ENCODE measurements at regions not wholly inside any gene's neighbourhood (a gene's known extent, or its start where the extent isn't known, plus 50 kb on each side); places are given as distances from the start of the nearest gene placed in this dataset.

- POLR2A ChIA-PET: no interaction called here
- ATAC-seq: peak; percentile 94
- peak; percentile 69 for TF ChIP-seq EP300 (IDR thresholded peaks at IDR 0.05; ENCODE audit: low read length)
- no peak for TF ChIP-seq ELF2 (CRISPR knock-in tag; IDR thresholded peaks at IDR 0.05)
- TF ChIP-seq EP400 (IDR thresholded peaks at IDR 0.05): 0 out of 2 replicates have a peak, but pooled peaks have one; percentile 12
- peak; percentile 72 for TF ChIP-seq C11orf30 (IDR thresholded peaks at IDR 0.05; ENCODE audit: low read depth)
- peak; percentile 41; the same call in 1 of the 2 replicates for TF ChIP-seq SMARCA4 (IDR thresholded peaks at IDR 0.05)
- TF ChIP-seq ESRRB (CRISPR knock-in tag; IDR thresholded peaks at IDR 0.05; ENCODE audit: borderline replicate concordance): no peak
- no peak for TF ChIP-seq HLTF (IDR thresholded peaks at IDR 0.05)
- TF ChIP-seq SNRNP70 (optimal IDR thresholded peaks at IDR 0.05; ENCODE audit: low read depth, low read length): no peak
- no peak for TF ChIP-seq ETV1 (tag; conservative IDR thresholded peaks at IDR 0.05; ENCODE audit: low read depth)
- no peak for TF ChIP-seq RFX5 (IDR thresholded peaks at IDR 0.05; ENCODE audit: low read depth, low read length)
- TF ChIP-seq KAT7 (CRISPR knock-in tag; IDR thresholded peaks at IDR 0.05; ENCODE audit: borderline replicate concordance): no peak
- no peak for TF ChIP-seq MNT (conservative IDR thresholded peaks at IDR 0.05)
- no peak for TF ChIP-seq HMBOX1 (IDR thresholded peaks at IDR 0.05)
- no peak for TF ChIP-seq ZHX1 (conservative IDR thresholded peaks at IDR 0.05; ENCODE audit: low read length)
- no peak for TF ChIP-seq ATF4 (CRISPR knock-in tag; IDR thresholded peaks at IDR 0.05)
- no peak for TF ChIP-seq HNRNPH1 (optimal IDR thresholded peaks at IDR 0.05; ENCODE audit: low read depth, low read length)
- no peak for TF ChIP-seq CBX8 (IDR thresholded peaks at IDR 0.05; ENCODE audit: borderline replicate concordance, extremely low read depth, low read depth, low read length, poor library complexity, severe bottlenecking)
- no peak for TF ChIP-seq MCM7 (IDR thresholded peaks at IDR 0.05)
- TF ChIP-seq ASH1L (IDR thresholded peaks at IDR 0.05; ENCODE audit: borderline replicate concordance, low read depth, partially characterized antibody): no peak
Observed at GRCh38 chr12:21992823-21993222, 51.6 kb upstream of the ABCC9 start.

More at GRCh38 chr12:21992823-21993222, 51.6 kb upstream of the ABCC9 start:
- no peaks in the 10 kb centered on the region for H3K9me3 ChIP-seq (replicated peaks; ENCODE audit: control insufficient read depth, insufficient read depth, low read depth, low read length)
- no peaks in the 10 kb centered on the region for H4K20me1 ChIP-seq (replicated peaks; ENCODE audit: control insufficient read depth, insufficient read depth, low read length)
- DNase-seq (ENCODE audit: extremely low read depth in 1 of 4, low spot score in 3 of 4) (peak; percentile 43 to 78 (median 54)), FAIRE-seq (peak; percentile 95)
- peak overlapping the region; percentile 90 for H2AFZ ChIP-seq (ENCODE audit: low read depth, low read length)
- intact Hi-C loops (cut with micrococcal nuclease): loop anchor here (2.0 kb wide), 2 partner anchors 54 to 90 kb away; partner anchors contain the start of gene CMAS
- H3K36me3 ChIP-seq (ENCODE audit: control insufficient read depth, insufficient read depth, low read length): no peaks in the 10 kb centered on the region
- peaks cover 0 to 11% of the 10 kb centered on the region in 2 experiments; a peak in 2 of 5 replicates for H3K4me1 ChIP-seq (replicated peaks in 1 of 2; ENCODE audit: control insufficient read depth in 2 of 2, insufficient read depth in 2 of 2, low read length in 2 of 2)
- H3K27me3 ChIP-seq (ENCODE audit: control insufficient read depth in 2 of 2, insufficient read depth in 2 of 2, low read length in 2 of 2): no peaks in the 10 kb centered on the region
- no peaks in the 10 kb centered on the region for H3K9me1 ChIP-seq (ENCODE audit: control insufficient read depth, insufficient read depth, low read length)
- no peak overlapping the region for H3K9ac ChIP-seq (ENCODE audit: insufficient read depth in 1 of 2, low read depth in 2 of 2, low read length in 2 of 2)
- WGBS (ENCODE audit: insufficient coverage, low coverage, missing lambda C conversion rate): 0% methylated on average over 3 of the region's 3 CpGs
- CTCF ChIA-PET (ENCODE audit: low intra/inter-chr PET ratio): no interaction called here
- peak overlapping the region; percentile 74 for H3K27ac ChIP-seq (ENCODE audit: extremely low read depth, low read depth, low read length)
- H3K4me3 ChIP-seq: no peak overlapping the region
- H3K4me2 ChIP-seq (ENCODE audit: insufficient read depth, low read length): peak overlapping the region; percentile 38
- no peaks in the 10 kb centered on the region for H3K79me2 ChIP-seq (ENCODE audit: control insufficient read depth, insufficient read depth, low read length)
- BruUV-seq (replicated peaks): no TSS peak
- in situ Hi-C loops (cut with MboI): no loop called here

Data from K562 (cell line).